ENCODE measurements at regions not wholly inside any gene's neighbourhood (a gene's known extent, or its start where the extent isn't known, plus 50 kb on each side); places are given as distances from the start of the nearest gene placed in this dataset.

GRCh38 chr2:33810046-33810835, 211.1 kb upstream of the FAM98A start:
- POLR2A ChIA-PET (ENCODE audit: low non-redundant PET) = no interaction called here
- TF ChIP-seq CTCF (conservative IDR thresholded peaks at IDR 0.05; ENCODE audit: low read depth) = no peak
- DNase-seq (ENCODE audit: low spot score) = peak; percentile 19
- H3K27ac ChIP-seq = no peak overlapping the region
- CTCF ChIA-PET = no interaction called here

- TF ChIP-seq CTCF (conservative IDR thresholded peaks at IDR 0.05; ENCODE audit: low read depth) = no peak
- ChIA-PET POLR2A (ENCODE audit: low non-redundant PET) (no interaction called here), CTCF (interaction anchor here (0.6 kb wide), 1 partner anchor 100 kb away, joined by 3 read pairs; no protein-coding TSS in a partner anchor)
- H3K27ac ChIP-seq = no peak overlapping the region
- no peak for DNase-seq (ENCODE audit: low spot score)
Measured at GRCh38 chr2:33806041-33806440, 206.9 kb upstream of the FAM98A start.

- ChIA-PET POLR2A (ENCODE audit: low non-redundant PET) (no interaction called here), CTCF (no interaction called here)
- no peak for TF ChIP-seq CTCF (conservative IDR thresholded peaks at IDR 0.05; ENCODE audit: low read depth)
- no peak overlapping the region for H3K27ac ChIP-seq
- no peak for DNase-seq (ENCODE audit: low spot score)
Measured at GRCh38 chr2:33804155-33804554, 205.1 kb upstream of the FAM98A start.

GRCh38 chr2:33796511-33796910, 197.4 kb upstream of the FAM98A start:
- ChIA-PET CTCF (no interaction called here), POLR2A (ENCODE audit: low non-redundant PET) (no interaction called here)
- no peak overlapping the region for H3K27ac ChIP-seq
- no peak for DNase-seq (ENCODE audit: low spot score)
- TF ChIP-seq CTCF (conservative IDR thresholded peaks at IDR 0.05; ENCODE audit: low read depth) = no peak

- POLR2A ChIA-PET (ENCODE audit: low non-redundant PET) = no interaction called here
Measured at GRCh38 chr2:33791625-33792024, 192.5 kb upstream of the FAM98A start.

GRCh38 chr2:33788044-33788443, 188.9 kb upstream of the FAM98A start:
- CTCF ChIA-PET = no interaction called here
- peak; percentile 12 for DNase-seq (ENCODE audit: low spot score)
- POLR2A ChIA-PET (ENCODE audit: low non-redundant PET) = no interaction called here
- H3K27ac ChIP-seq = no peak overlapping the region
- TF ChIP-seq CTCF (conservative IDR thresholded peaks at IDR 0.05; ENCODE audit: low read depth) = no peak

More at GRCh38 chr2:33791625-33792024, 192.5 kb upstream of the FAM98A start:
- peak overlapping the region; percentile 35; the same call in 1 of the 2 replicates for H3K27ac ChIP-seq
- DNase-seq (ENCODE audit: low spot score) = peak; percentile 59
- no peak for TF ChIP-seq CTCF (conservative IDR thresholded peaks at IDR 0.05; ENCODE audit: low read depth)
- CTCF ChIA-PET = no interaction called here
